ENCODE measurements at regions not wholly inside any gene's neighbourhood (a gene's known extent, or its start where the extent isn't known, plus 50 kb on each side); places are given as distances from the start of the nearest gene placed in this dataset.

DNA sequence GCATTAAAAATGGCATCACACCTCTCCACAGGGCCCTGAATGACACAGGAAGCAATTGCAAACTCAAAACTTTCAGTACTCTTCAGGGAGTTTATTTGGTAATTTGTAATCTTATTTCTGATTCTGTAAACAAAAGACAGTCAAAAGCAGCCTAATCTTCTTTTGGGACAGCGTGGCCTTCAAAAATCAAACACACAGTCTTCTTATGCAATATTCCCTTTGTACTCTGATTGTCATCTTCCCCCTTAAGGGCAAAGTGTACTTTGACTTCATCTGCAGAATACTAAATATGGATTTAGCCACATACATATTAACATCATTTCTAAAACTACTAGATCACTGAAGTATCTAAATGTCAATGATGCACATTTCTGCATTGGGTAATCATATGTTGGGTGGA lies 322.0 kb downstream of the MZT1 start:
- no peak overlapping the region for H3K27ac ChIP-seq
- no peak for ATAC-seq
- H3K9me3 ChIP-seq: no peaks in the 10 kb centered on the region
- intact Hi-C loops (cut with DNase I): no loop called here
- H3K4me3 ChIP-seq: no peak overlapping the region
- WGBS, 3 donors: 86 to 96% (median 88%) methylated on average over 1 of the region's 1 CpG
- no peaks in the 10 kb centered on the region for H3K36me3 ChIP-seq (ENCODE audit: insufficient read depth in 1 of 2, low read depth in 1 of 2)
- TF ChIP-seq, protein P1, sequence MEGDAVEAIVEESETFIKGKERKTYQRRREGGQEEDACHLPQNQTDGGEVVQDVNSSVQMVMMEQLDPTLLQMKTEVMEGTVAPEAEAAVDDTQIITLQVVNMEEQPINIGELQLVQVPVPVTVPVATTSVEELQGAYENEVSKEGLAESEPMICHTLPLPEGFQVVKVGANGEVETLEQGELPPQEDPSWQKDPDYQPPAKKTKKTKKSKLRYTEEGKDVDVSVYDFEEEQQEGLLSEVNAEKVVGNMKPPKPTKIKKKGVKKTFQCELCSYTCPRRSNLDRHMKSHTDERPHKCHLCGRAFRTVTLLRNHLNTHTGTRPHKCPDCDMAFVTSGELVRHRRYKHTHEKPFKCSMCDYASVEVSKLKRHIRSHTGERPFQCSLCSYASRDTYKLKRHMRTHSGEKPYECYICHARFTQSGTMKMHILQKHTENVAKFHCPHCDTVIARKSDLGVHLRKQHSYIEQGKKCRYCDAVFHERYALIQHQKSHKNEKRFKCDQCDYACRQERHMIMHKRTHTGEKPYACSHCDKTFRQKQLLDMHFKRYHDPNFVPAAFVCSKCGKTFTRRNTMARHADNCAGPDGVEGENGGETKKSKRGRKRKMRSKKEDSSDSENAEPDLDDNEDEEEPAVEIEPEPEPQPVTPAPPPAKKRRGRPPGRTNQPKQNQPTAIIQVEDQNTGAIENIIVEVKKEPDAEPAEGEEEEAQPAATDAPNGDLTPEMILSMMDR (IDR thresholded peaks at IDR 0.05): no peak
- no peaks in the 10 kb centered on the region for H3K4me1 ChIP-seq
- H3K27me3 ChIP-seq (ENCODE audit: insufficient read depth in 3 of 3, low read length in 2 of 3): no peaks in the 10 kb centered on the region
- DNase-seq: no peak

DNA sequence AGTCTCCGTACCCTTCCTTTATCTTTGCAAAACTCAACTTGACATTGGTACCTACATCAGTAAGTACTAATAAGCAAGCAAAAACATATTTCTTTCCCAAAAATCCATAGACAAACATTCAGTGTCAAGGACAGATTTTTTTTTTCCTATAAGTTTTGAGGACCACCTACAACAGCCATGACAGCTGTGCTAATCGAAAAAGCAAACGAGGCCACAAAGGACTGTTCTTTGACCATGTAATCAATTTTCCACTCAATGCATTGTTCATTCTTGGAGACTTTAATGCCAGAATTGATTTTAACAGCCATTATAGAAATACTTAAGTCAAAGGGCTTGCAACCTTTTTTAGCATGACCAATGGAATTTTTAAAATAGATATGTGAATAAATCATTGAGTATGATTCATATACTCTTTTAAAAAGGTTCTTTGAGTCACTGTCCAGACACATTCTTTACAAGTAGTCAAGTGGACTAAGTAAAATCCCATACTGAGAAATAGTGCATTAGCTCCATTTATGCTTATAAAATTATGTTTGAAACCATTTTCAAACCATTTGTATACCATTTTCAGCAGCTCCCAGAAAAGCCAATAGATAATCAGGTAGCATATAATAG lies 323.9 kb downstream of the MZT1 start:
- no peaks in the 10 kb centered on the region for H3K4me1 ChIP-seq

DNA sequence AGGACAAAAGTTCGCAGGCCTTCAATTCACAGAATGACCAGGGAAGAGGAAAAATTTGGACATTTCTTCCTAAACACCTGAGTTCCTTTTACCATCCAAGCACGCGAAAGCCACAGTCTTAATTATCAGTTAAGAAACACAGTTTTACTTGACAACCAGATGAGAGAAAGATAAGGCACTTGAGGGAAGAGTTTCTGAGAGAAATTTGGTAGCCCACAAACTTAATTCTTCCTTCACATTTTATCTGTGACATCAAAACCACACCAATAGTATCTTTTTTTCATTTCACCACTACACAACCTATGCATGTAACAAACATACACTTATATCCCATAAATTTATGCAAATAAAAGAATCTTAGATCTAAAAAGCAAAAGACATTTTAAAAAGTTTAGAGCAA lies 326.6 kb downstream of the MZT1 start:
- DNase-seq (no peak), ATAC-seq (no peak)
- Histone ChIP-seq H3K9me3 (no peaks in the 10 kb centered on the region), H3K4me3 (no peak overlapping the region), H3K27ac (no peak overlapping the region), H3K4me1 (no peaks in the 10 kb centered on the region), H3K36me3 (ENCODE audit: insufficient read depth in 1 of 2, low read depth in 1 of 2) (no peaks in the 10 kb centered on the region), H3K27me3 (ENCODE audit: insufficient read depth in 3 of 3, low read length in 2 of 3) (no peaks in the 10 kb centered on the region)
- 88 to 97% (median 92%) methylated on average over 3 of the region's 3 CpGs for WGBS, 3 donors
- intact Hi-C loops (cut with DNase I): no loop called here
- TF ChIP-seq, protein P1 (IDR thresholded peaks at IDR 0.05): no peak

More for the DNA sequence above, 323.9 kb downstream of the MZT1 start:
- H3K9me3 ChIP-seq: no peaks in the 10 kb centered on the region
- H3K36me3 ChIP-seq (ENCODE audit: insufficient read depth in 1 of 2, low read depth in 1 of 2): no peaks in the 10 kb centered on the region
- DNase-seq (no peak), ATAC-seq (no peak)
- H3K4me3 ChIP-seq: no peak overlapping the region
- TF ChIP-seq, protein P1 (IDR thresholded peaks at IDR 0.05): no peak
- no peaks in the 10 kb centered on the region for H3K27me3 ChIP-seq (ENCODE audit: insufficient read depth in 3 of 3, low read length in 2 of 3)
- no peak overlapping the region for H3K27ac ChIP-seq
- intact Hi-C loops (cut with DNase I): no loop called here
- 34 to 44% (median 43%) methylated on average over 3 of the region's 3 CpGs for WGBS, 3 donors

DNA sequence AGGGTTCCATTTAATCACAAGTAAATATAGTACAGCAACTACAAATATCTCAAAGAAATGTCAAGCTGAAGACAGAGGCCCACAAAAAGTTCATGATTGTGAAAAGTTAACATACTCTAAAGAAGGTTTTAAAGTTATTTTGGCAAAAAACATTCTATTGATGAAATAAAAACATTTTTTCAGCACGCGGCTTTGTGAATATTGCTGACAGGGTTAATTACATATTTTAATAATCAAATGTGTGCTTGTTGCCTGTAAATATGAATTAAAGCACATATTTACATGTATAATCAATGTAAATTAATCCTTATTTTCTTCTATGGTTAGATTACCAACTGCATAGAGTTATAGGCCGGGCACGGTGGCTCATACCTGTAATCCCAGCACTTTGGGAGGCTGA lies 328.1 kb downstream of the MZT1 start:
- TF ChIP-seq, protein P1 (IDR thresholded peaks at IDR 0.05): no peak
- H3K4me1 ChIP-seq: no peaks in the 10 kb centered on the region
- H3K27ac ChIP-seq: no peak overlapping the region
- ATAC-seq: no peak
- no peaks in the 10 kb centered on the region for H3K9me3 ChIP-seq
- no peak for DNase-seq
- WGBS, 3 donors: 95 to 97% (median 96%) methylated on average over 4 of the region's 4 CpGs
- no peaks in the 10 kb centered on the region for H3K27me3 ChIP-seq (ENCODE audit: insufficient read depth in 3 of 3, low read length in 2 of 3)
- H3K4me3 ChIP-seq: no peak overlapping the region
- intact Hi-C loops (cut with DNase I): no loop called here
- no peaks in the 10 kb centered on the region for H3K36me3 ChIP-seq (ENCODE audit: insufficient read depth in 1 of 2, low read depth in 1 of 2)

DNA sequence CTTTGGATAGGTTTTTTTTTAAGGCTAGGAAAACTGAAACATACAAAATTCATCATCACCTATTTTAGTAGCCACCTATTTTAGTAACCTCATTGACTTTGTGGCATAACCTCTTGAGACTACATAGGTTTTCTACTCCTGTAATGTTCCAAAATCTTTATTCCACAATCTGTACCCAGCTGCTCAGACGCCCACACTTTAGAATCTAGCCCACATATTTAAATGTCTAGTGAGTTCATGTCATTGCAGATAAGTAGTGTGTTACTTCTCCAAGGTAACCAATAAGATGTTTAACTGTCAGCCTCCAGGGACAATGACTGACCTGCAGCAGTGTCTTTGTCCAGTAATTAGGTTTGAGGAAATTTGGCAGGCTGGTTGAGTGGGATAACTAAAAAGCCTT lies 330.2 kb downstream of the MZT1 start:
- WGBS, 3 donors: 67 to 81% (median 70%) methylated on average over 1 of the region's 1 CpG
- TF ChIP-seq, protein P1 (IDR thresholded peaks at IDR 0.05): no peak

More for the DNA sequence above, 330.2 kb downstream of the MZT1 start:
- Histone ChIP-seq H3K4me3 (no peak overlapping the region), H3K9me3 (no peaks in the 10 kb centered on the region), H3K36me3 (ENCODE audit: insufficient read depth in 1 of 2, low read depth in 1 of 2) (no peaks in the 10 kb centered on the region), H3K27ac (no peak overlapping the region), H3K27me3 (ENCODE audit: insufficient read depth in 3 of 3, low read length in 2 of 3) (no peaks in the 10 kb centered on the region), H3K4me1 (no peaks in the 10 kb centered on the region)
- DNase-seq: no peak
- intact Hi-C loops (cut with DNase I): no loop called here
- no peak for ATAC-seq

Data from psoas muscle (tissue), 7 donors.